K562 (cell line): ENCODE measurements at regions not wholly inside any gene's neighbourhood (a gene's known extent, or its start where the extent isn't known, plus 50 kb on each side); places are given as distances from the start of the nearest gene placed in this dataset.

ENCODE experiments used
- ATAC-seq: fragments of 200-7000 bp; cut with Tn5 transposase; 3 replicates; pipeline ENCODE4 v1.9.1; 2020; ENCODE audit warnings: moderate library complexity
- BruUV-seq: library from RNA; stranded (reverse); fragments of 400-500 nt; replicated peaks from 2 replicates; lab custom pipeline; 2021; lab: Mats Ljungman, UMichigan
- CTCF ChIA-PET: fragments of 300-600 bp; formaldehyde crosslinking; extraction: SDS; loops from one replicate; lab custom pipeline; 2021; ENCODE audit warnings: low intra/inter-chr PET ratio; lab: Yijun Ruan, JAX
- POLR2A ChIA-PET: fragments of 300-600, 350-650 bp; sonication (Branson Sonifier 250); formaldehyde crosslinking; extraction: SDS; loops from one replicate; lab custom pipeline; 2021; ENCODE audit warnings: antibody characterized with exemption, inconsistent platforms; lab: Yijun Ruan, JAX
- DNase-seq, 4 experiments: peaks; one replicate each; pipeline versions ENCODE4 v3.0.0 to v3.0.0-alpha.2; 2011 to 2018; ENCODE audit warnings: low spot score in 3 of 4, mixed read lengths in 3 of 4; ENCODE audit errors: extremely low read depth in 1 of 4
- FAIRE-seq: peaks from 2 replicates; lab custom pipeline; 2011; peaks lifted over from hg19 to GRCh38; lab: Jason Lieb, UNC
- H2AFZ ChIP-seq: 2 replicates; pipeline ENCODE4 v1.6.0; 2011; ENCODE audit warnings: low read depth, low read length, control low read depth, inconsistent platforms
- H3K27ac ChIP-seq: fragments of 200-600 bp; 3 replicates; pipeline ENCODE4 v1.8.0; 2011; ENCODE audit warnings: low read depth, mild to moderate bottlenecking, control low read depth, inconsistent platforms, low read length, moderate library complexity, mixed read lengths; ENCODE audit errors: extremely low read depth
- H3K27me3 ChIP-seq, 2 experiments: fragments of 300-600 bp in 1 of 2; 2 replicates in 1 of 2; 3 replicates in 1 of 2; pipeline versions ENCODE4 v1.6.0 to v1.8.0; 2011; ENCODE audit warnings: inconsistent platforms in 2 of 2, low read length in 2 of 2, mild to moderate bottlenecking in 1 of 2, mixed read lengths in 1 of 2, moderate library complexity in 1 of 2; ENCODE audit not compliant: control insufficient read depth in 2 of 2, insufficient read depth in 2 of 2
- H3K36me3 ChIP-seq: fragments of 300-600 bp; 3 replicates; pipeline ENCODE4 v1.8.0; 2011; ENCODE audit warnings: mild to moderate bottlenecking, low read length, inconsistent platforms; ENCODE audit not compliant: control insufficient read depth, insufficient read depth
- H3K4me1 ChIP-seq, 2 experiments: fragments of 200-600 bp in 1 of 2; replicated peaks in 1 of 2; 2 replicates in 1 of 2; 3 replicates in 1 of 2; pipeline versions ENCODE4 v1.5.1 to v1.8.0; 2011; ENCODE audit warnings: inconsistent platforms in 2 of 2, low read length in 2 of 2, mild to moderate bottlenecking in 1 of 2, mixed read lengths in 1 of 2, moderate library complexity in 1 of 2; ENCODE audit not compliant: control insufficient read depth in 2 of 2, insufficient read depth in 2 of 2
- H3K4me2 ChIP-seq: 2 replicates; pipeline ENCODE4 v1.6.1; 2011; ENCODE audit warnings: low read length, control low read depth, inconsistent platforms, mixed read lengths; ENCODE audit not compliant: insufficient read depth
- H3K4me3 ChIP-seq: fragments of 200-600 bp; sonication (generic), shearing (Covaris generic); 2 replicates; pipeline ENCODE4 v1.5.1; 2016; ENCODE audit warnings: control low read depth, inconsistent platforms
- H3K79me2 ChIP-seq: fragments of 200-600 bp; 3 replicates; pipeline ENCODE4 v1.8.0; 2011; ENCODE audit warnings: low read length, inconsistent platforms; ENCODE audit not compliant: control insufficient read depth, insufficient read depth
- H3K9ac ChIP-seq, 2 experiments: 2 replicates each; pipeline versions ENCODE4 v1.6.0 to v1.6.1; 2011; ENCODE audit warnings: low read depth in 2 of 2, low read length in 2 of 2, control low read depth in 1 of 2, inconsistent platforms in 1 of 2, mild to moderate bottlenecking in 1 of 2, mixed read lengths in 1 of 2; ENCODE audit not compliant: insufficient read depth in 1 of 2
- H3K9me1 ChIP-seq: one replicate; pipeline ENCODE4 v1.6.0; 2011; ENCODE audit warnings: inconsistent platforms, mild to moderate bottlenecking, low read length, moderate library complexity; ENCODE audit not compliant: control insufficient read depth, insufficient read depth
- H3K9me3 ChIP-seq: replicated peaks from 2 replicates; pipeline ENCODE4 v1.5.1; 2011; ENCODE audit warnings: low read depth, low read length, inconsistent platforms; ENCODE audit not compliant: control insufficient read depth, insufficient read depth
- H4K20me1 ChIP-seq: replicated peaks from 2 replicates; pipeline ENCODE4 v1.6.1; 2011; ENCODE audit warnings: low read length, inconsistent platforms, mixed read lengths; ENCODE audit not compliant: control insufficient read depth, insufficient read depth
- RBM25 ChIP-seq: fragments of 200-400 bp; formaldehyde crosslinking; IDR thresholded peaks from 2 replicates; pipeline ENCODE4 v1.6.1; 2018; ENCODE audit warnings: low read length, low read depth, moderate library complexity; ENCODE audit not compliant: severe bottlenecking
- RCOR1 ChIP-seq, 2 experiments: IDR thresholded peaks; 2 replicates each; pipeline ENCODE4 v1.6.1; 2012; ENCODE audit warnings: low read depth in 2 of 2, low read length in 2 of 2, borderline replicate concordance in 1 of 2, improper control_type of control experiment in 1 of 2
- ZC3H8 ChIP-seq: fragments of 450-650 bp; IDR thresholded peaks from 2 replicates; pipeline ENCODE4 v1.6.1; 2017
- ZNF134 ChIP-seq: fragments of 250-450 bp; sonication (Bioruptor Pico); conservative IDR thresholded peaks from 2 replicates; pipeline ENCODE4 v1.4.0; 2020
- ZNF445 ChIP-seq: fragments of 250-450 bp; sonication (Bioruptor Pico); IDR thresholded peaks from 2 replicates; pipeline ENCODE4 v1.4.0; 2020; ENCODE audit warnings: low read depth, mild to moderate bottlenecking, moderate library complexity
- ZNF589 ChIP-seq: fragments of 200-800 bp; sonication (Bioruptor generic); IDR thresholded peaks from 2 replicates; pipeline ENCODE4 v1.6.1; 2016; ENCODE audit warnings: low read depth, missing genetic modification characterization, missing compliant biosample characterization
- ZZZ3 ChIP-seq: fragments of 450-650 bp; IDR thresholded peaks from 2 replicates; pipeline ENCODE4 v1.6.1; 2016; ENCODE audit warnings: antibody characterized with exemption, mild to moderate bottlenecking, moderate library complexity
- in situ Hi-C: fragments of 300-500 bp; cut with MboI; formaldehyde crosslinking; loops from 4 replicates; pipeline ENCODE4 v1.15.0; 2018; ENCODE audit warnings: inconsistent platforms, mixed read lengths
- intact Hi-C: fragments of 100-400 bp; cut with micrococcal nuclease; formaldehyde crosslinking; loops from 2 replicates; pipeline ENCODE4 v1.14.2; 2022
- TF ChIP-seq, protein P1 (sequence below): fragments of 250-450 bp; sonication (Bioruptor Pico); IDR thresholded peaks from 2 replicates; pipeline ENCODE4 v1.5.0; 2022; ENCODE audit warnings: mild to moderate bottlenecking
- TF ChIP-seq, protein P2 (sequence below): fragments of 250-450 bp; sonication (Bioruptor Pico); IDR thresholded peaks from 2 replicates; pipeline ENCODE4 v1.8.0; 2022; ENCODE audit warnings: inconsistent platforms
- TF ChIP-seq, protein P3 (sequence below): sonication (generic); formaldehyde crosslinking; IDR thresholded peaks from 2 replicates; pipeline ENCODE4 v1.9.0; 2022; ENCODE audit warnings: mild to moderate bottlenecking, missing genetic modification reagents

DNA sequence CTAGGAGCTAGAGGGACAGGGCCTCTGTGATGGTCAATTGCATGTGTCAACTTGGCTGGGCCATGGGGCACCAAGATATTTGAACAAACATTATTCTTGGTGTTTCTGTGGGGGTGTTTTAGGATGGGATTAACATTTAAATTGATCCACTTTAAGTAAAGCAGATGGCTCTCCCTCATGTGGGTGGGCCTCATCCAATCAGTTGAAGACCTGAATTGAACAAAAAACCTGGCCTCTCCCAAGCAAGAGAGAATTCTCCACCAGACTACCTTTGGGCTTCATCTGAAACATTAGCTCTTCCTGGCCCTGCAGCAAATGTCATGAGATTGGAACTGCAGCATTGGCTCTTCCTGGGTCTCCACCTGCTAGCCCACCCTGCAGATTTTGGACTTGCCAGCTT is 207.1 kb upstream of the ATP6AP2 start:
- ChIA-PET POLR2A (no interaction called here), CTCF (no interaction called here)
- H2AFZ ChIP-seq, result no peak overlapping the region
- no peaks in the 10 kb centered on the region for H3K79me2 ChIP-seq
- DNase-seq, result no peak
- H3K27ac ChIP-seq, result no peak overlapping the region
- H3K4me1 ChIP-seq, result no peaks in the 10 kb centered on the region
- H3K9ac ChIP-seq, result no peak overlapping the region
- in situ Hi-C loops (no loop called here), intact Hi-C loops (no loop called here)
- H3K9me1 ChIP-seq, result no peaks in the 10 kb centered on the region
- BruUV-seq, result no TSS peak
- peak; percentile 91 for TF ChIP-seq ZNF134 (CRISPR knock-in tag)
- TF ChIP-seq RCOR1 (IDR thresholded peaks at IDR 0.05; ENCODE audit: borderline replicate concordance in 1 of 2, low read depth in 2 of 2, low read length in 2 of 2), result no peak
- TF ChIP-seq ZNF445 (CRISPR knock-in tag), result no peak
- no peak for TF ChIP-seq ZC3H8
- TF ChIP-seq RBM25, result peak; percentile 24
- TF ChIP-seq, protein P1, sequence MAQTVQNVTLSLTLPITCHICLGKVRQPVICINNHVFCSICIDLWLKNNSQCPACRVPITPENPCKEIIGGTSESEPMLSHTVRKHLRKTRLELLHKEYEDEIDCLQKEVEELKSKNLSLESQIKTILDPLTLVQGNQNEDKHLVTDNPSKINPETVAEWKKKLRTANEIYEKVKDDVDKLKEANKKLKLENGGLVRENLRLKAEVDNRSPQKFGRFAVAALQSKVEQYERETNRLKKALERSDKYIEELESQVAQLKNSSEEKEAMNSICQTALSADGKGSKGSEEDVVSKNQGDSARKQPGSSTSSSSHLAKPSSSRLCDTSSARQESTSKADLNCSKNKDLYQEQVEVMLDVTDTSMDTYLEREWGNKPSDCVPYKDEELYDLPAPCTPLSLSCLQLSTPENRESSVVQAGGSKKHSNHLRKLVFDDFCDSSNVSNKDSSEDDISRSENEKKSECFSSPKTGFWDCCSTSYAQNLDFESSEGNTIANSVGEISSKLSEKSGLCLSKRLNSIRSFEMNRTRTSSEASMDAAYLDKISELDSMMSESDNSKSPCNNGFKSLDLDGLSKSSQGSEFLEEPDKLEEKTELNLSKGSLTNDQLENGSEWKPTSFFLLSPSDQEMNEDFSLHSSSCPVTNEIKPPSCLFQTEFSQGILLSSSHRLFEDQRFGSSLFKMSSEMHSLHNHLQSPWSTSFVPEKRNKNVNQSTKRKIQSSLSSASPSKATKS, result no peak
- TF ChIP-seq, protein P2, sequence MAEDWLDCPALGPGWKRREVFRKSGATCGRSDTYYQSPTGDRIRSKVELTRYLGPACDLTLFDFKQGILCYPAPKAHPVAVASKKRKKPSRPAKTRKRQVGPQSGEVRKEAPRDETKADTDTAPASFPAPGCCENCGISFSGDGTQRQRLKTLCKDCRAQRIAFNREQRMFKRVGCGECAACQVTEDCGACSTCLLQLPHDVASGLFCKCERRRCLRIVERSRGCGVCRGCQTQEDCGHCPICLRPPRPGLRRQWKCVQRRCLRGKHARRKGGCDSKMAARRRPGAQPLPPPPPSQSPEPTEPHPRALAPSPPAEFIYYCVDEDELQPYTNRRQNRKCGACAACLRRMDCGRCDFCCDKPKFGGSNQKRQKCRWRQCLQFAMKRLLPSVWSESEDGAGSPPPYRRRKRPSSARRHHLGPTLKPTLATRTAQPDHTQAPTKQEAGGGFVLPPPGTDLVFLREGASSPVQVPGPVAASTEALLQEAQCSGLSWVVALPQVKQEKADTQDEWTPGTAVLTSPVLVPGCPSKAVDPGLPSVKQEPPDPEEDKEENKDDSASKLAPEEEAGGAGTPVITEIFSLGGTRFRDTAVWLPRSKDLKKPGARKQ (CRISPR knock-in tag), result no peak
- no peak for TF ChIP-seq ZZZ3
- TF ChIP-seq, protein P3, sequence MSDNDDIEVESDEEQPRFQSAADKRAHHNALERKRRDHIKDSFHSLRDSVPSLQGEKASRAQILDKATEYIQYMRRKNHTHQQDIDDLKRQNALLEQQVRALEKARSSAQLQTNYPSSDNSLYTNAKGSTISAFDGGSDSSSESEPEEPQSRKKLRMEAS (CRISPR knock-in tag), result no peak
- no peak for TF ChIP-seq ZNF589 (CRISPR knock-in tag)
- H3K27me3 ChIP-seq, result no peaks in the 10 kb centered on the region; a peak in 1 of 5 replicates
- ATAC-seq, result no peak
- no peak overlapping the region for H3K4me2 ChIP-seq
- H3K9me3 ChIP-seq, result no peaks in the 10 kb centered on the region
- H3K4me3 ChIP-seq, result no peak overlapping the region
- H4K20me1 ChIP-seq, result no peaks in the 10 kb centered on the region
- H3K36me3 ChIP-seq, result no peaks in the 10 kb centered on the region
- FAIRE-seq, result no peak
